Central memory CD8-positive, alpha-beta T cell (primary cell): ENCODE measurements at regions not wholly inside any gene's neighbourhood (a gene's known extent, or its start where the extent isn't known, plus 50 kb on each side); places are given as distances from the start of the nearest gene placed in this dataset.

ENCODE experiments used
- ATAC-seq: fragments of 150-1000 bp; cut with Tn5 transposase; replicated peaks from 2 replicates; pipeline ENCODE4 v1.10.0; 2022; ENCODE audit warnings: mild to moderate bottlenecking, moderate FRiP score, moderate number of reproducible peaks; ENCODE audit not compliant: poor library complexity, severe bottlenecking; ENCODE audit errors: extremely low read depth
- DNase-seq, 2 donors: peaks; one replicate each; pipeline ENCODE4 v3.0.0; 2021; ENCODE audit warnings: low spot score in 2 of 2
- H3K27ac Mint-ChIP-seq: one replicate; pipeline ENCODE4 v1.8.0; 2022; ENCODE audit warnings: low read depth, mild to moderate bottlenecking, moderate library complexity, mixed read lengths
- H3K27me3 Mint-ChIP-seq: one replicate; pipeline ENCODE4 v1.8.0; 2022; ENCODE audit warnings: mixed read lengths
- H3K36me3 Mint-ChIP-seq: one replicate; pipeline ENCODE4 v1.8.0; 2022; ENCODE audit warnings: mild to moderate bottlenecking, moderate library complexity, mixed read lengths; ENCODE audit not compliant: insufficient read depth
- H3K4me1 Mint-ChIP-seq: one replicate; pipeline ENCODE4 v1.8.0; 2022; ENCODE audit warnings: mixed read lengths
- H3K4me3 Mint-ChIP-seq: one replicate; pipeline ENCODE4 v1.8.0; 2022; ENCODE audit warnings: mild to moderate bottlenecking, moderate library complexity, mixed read lengths
- H3K9me3 Mint-ChIP-seq: one replicate; pipeline ENCODE4 v1.8.0; 2022; ENCODE audit warnings: mixed read lengths

DNA sequence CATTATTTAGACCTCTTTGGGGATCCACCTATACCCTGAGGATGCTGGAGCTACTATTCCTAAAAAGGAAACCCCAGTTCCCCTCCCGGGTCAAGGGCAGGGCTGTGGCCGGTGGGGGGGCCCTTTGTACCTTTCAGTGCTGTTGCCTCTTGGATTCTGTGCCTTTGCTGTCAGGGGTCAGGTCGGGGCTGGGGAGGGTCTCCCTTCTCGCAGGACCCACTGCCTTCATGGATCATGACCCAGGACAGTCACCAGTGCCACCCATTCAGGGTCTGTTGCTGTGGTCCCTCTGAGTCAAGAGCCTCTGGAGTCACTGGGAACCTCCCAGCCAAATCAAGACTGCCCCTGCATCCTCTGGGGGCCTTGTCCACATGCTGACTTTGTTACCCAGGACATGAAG is 78.1 kb upstream of the CCND1 start:
- Mint-ChIP-seq H3K27ac (no peak overlapping the region), H3K36me3 (no peaks in the 10 kb centered on the region), H3K4me3 (no peak overlapping the region), H3K4me1 (peaks cover 12% of the 10 kb centered on the region), H3K9me3 (no peaks in the 10 kb centered on the region), H3K27me3 (peaks cover 57% of the 10 kb centered on the region)
- DNase-seq (no peak), ATAC-seq (no peak)

DNA sequence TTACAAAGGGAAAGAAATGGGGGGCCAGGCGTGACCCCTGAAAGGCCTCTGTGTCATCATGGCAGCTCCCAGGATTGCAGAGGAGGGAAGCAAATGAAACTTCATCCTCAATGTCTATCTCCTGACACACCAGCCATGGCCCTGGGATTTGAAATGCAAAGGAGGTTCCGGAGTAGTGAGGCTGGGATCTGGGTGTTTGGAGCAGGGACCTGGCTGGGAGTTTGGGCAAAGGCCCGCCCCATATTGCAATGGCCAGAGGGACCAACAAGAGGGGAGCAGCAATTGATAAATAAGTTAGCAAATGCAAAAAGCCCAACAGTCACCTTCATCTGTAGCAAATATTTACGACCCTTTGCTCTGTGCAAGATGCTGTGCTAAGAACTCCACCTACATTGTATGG is 77.7 kb upstream of the CCND1 start:
- no peak overlapping the region for H3K4me3 Mint-ChIP-seq
- H3K36me3 Mint-ChIP-seq: no peaks in the 10 kb centered on the region
- H3K27ac Mint-ChIP-seq: no peak overlapping the region
- no peak for ATAC-seq
- peaks cover 57% of the 10 kb centered on the region for H3K27me3 Mint-ChIP-seq
- peaks cover 11% of the 10 kb centered on the region for H3K4me1 Mint-ChIP-seq
- no peaks in the 10 kb centered on the region for H3K9me3 Mint-ChIP-seq
- DNase-seq: no peak

DNA sequence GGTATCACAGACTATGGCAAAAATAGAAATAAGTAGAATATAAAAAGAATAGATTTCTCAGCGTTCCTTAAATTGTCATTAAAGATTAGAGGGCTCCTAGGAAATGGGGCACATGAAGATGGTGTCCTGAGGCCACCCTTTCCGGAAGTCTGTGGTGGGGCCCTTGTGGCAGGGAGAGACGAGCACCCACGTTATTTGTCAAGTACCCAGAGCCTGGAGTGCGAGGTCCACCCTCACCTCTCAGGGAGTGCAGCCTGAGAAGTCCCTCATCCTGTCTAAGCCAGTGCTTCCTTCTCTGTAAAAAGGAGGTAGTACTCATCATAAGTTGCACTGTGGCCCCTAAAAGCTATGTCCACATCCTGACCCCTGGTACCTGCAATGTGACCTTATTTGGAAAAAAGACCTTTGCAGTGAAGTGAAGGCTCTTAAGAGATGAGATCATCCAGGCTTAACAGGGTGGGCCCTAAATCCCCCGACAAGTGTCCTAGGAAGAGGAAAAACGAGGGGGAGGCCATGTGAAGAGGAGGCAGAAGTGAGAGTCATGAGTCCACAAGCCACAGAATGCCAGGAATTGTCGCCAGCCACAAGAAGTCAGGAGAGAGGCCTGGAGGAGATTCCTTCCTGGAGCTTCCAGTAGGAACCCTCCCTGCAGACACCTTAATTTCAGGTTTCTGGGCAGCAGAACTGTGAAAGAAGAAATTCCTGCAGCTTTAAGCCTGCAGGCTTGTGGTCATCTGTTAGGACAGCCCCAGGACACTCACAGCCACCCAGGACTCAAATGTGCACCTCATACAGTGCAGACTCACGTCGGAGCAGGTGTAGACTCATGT is 76.8 kb upstream of the CCND1 start:
- peaks cover 5% of the 10 kb centered on the region for H3K4me1 Mint-ChIP-seq
- ATAC-seq: no peak
- no peak for DNase-seq

DNA sequence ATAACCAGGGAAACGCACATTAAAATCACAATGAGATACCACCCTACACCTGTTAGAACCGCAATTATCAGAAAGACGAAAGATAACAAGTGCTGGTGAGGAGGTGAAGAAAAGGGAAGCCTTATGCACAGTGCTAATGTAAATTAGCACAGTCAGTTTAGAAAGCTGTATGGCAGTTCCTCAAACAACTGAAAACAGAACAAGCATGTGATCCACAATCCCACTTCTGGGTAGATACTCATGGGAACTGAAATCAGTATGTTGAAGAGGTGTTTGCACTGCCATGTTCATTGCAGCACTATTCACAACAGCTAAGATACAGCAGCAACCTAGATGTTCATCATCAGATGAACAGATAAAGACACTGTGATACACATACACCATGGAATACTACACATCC is 75.0 kb upstream of the CCND1 start:
- Mint-ChIP-seq H3K4me3 (no peak overlapping the region), H3K27me3 (peaks cover 57% of the 10 kb centered on the region), H3K9me3 (no peaks in the 10 kb centered on the region), H3K36me3 (no peaks in the 10 kb centered on the region), H3K27ac (no peak overlapping the region), H3K4me1 (no peaks in the 10 kb centered on the region)
- no peak for ATAC-seq
- DNase-seq: no peak

More for the DNA sequence above, 76.8 kb upstream of the CCND1 start:
- Mint-ChIP-seq H3K27ac (no peak overlapping the region), H3K27me3 (peaks cover 57% of the 10 kb centered on the region), H3K9me3 (no peaks in the 10 kb centered on the region), H3K4me3 (no peak overlapping the region), H3K36me3 (no peaks in the 10 kb centered on the region)

DNA sequence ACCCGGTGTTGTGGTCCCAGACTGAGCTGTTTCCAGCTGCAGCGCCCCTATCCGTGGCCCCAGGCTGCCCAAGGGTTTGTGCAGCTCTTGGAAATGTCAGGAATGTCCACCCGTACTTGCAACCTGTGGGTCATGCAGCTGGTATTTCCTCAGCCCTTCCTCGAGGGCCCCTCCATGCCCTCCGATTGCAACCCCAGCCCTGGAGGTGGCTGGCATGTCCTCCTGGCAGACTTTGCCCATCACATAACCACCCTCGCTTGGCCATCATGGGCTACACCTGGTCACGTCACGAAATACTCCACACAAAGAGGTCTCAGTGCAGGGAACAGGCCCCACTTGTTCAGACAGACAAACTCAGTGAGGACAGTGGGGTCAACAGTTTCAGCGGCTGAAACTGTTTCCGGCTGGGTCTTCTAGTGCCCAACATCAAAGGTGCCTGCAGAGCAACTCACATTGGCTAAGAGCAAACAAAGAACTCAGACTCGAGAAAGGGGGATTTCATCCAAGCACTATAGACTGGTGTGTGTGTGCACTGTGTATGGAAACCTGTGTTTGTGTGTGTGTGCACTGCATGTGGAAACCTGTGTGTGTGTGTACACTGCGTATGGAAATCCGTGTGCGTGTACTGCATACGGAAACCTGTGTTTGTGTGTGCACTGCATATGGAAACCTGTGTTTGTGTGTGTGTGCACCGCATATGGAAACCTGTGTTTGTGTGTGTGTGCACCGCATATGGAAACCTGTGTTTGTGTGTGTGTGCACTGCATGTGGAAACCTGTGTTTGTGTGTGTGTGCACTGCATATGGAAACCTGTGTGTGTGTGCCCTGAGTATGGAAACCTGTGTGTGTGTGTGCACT is 72.8 kb upstream of the CCND1 start:
- Mint-ChIP-seq H3K36me3 (no peaks in the 10 kb centered on the region), H3K27me3 (peaks cover 59% of the 10 kb centered on the region), H3K4me3 (no peak overlapping the region), H3K9me3 (no peaks in the 10 kb centered on the region), H3K27ac (no peak overlapping the region), H3K4me1 (no peaks in the 10 kb centered on the region)
- no peak for DNase-seq
- ATAC-seq: no peak

DNA sequence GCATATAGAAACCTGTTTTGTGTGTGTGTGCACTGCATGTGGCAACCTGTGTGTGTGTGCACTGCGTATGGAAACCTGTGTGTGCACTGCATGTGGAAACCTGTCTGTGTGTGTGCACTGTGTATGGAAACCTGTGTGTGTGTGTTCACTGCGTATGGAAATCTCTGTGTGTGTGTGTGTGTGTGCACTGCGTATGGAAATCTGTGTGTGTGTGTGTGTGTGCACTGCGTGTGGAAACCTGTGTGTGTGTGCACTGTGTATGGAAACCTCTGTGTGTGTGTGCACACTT is 72.2 kb upstream of the CCND1 start:
- H3K4me1 Mint-ChIP-seq: no peaks in the 10 kb centered on the region
- no peaks in the 10 kb centered on the region for H3K9me3 Mint-ChIP-seq
- no peak overlapping the region for H3K27ac Mint-ChIP-seq
- peaks cover 61% of the 10 kb centered on the region for H3K27me3 Mint-ChIP-seq
- ATAC-seq (no peak), DNase-seq (no peak)
- no peak overlapping the region for H3K4me3 Mint-ChIP-seq
- no peaks in the 10 kb centered on the region for H3K36me3 Mint-ChIP-seq

DNA sequence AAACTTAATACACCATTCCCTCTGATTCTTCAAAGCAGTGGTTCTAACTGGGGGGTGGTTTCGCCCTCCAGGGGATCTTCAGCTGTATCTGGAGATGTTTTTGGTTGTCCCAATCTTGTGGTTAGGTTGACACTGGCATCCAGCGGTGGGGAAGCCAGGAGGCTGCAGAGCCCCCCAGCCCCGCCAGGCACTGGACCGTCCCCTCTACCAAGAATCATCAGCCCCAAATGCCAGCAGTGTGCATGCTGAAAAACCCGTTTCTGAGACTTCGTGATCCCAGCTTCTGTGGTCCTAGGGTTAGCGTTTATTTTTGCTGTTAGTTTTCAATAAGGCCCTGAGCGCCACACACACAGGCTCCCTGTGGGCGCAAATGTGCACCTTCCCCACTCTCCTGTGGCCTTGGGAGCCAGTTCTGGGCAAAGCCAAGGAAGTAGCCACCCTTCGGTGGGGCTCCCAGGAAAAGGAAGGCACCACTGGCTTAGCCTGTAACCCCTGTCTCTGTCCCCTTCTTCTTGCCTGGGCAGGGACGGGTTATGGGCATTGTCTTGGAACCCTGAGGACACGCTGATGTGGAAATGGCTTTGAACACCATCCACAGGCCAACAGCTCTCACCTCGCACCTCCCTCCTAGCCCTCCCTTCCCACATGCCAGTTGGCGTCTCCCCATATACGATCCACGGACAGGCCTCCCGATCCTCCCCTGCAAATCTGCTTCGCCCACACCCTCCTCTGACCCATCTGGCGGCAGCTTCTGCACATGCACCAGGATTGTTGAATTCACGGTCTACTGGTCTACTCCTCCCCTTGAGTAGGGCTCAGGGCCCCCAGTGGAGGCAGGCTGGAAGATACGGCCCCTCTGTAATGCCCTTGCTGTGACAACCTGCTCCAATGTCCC is 71.4 kb upstream of the CCND1 start:
- H3K27me3 Mint-ChIP-seq: peaks cover 53% of the 10 kb centered on the region
- ATAC-seq (no peak), DNase-seq (no peak)
- no peaks in the 10 kb centered on the region for H3K4me1 Mint-ChIP-seq
- H3K4me3 Mint-ChIP-seq: no peak overlapping the region
- H3K27ac Mint-ChIP-seq: no peak overlapping the region
- H3K9me3 Mint-ChIP-seq: no peaks in the 10 kb centered on the region
- H3K36me3 Mint-ChIP-seq: no peaks in the 10 kb centered on the region

DNA sequence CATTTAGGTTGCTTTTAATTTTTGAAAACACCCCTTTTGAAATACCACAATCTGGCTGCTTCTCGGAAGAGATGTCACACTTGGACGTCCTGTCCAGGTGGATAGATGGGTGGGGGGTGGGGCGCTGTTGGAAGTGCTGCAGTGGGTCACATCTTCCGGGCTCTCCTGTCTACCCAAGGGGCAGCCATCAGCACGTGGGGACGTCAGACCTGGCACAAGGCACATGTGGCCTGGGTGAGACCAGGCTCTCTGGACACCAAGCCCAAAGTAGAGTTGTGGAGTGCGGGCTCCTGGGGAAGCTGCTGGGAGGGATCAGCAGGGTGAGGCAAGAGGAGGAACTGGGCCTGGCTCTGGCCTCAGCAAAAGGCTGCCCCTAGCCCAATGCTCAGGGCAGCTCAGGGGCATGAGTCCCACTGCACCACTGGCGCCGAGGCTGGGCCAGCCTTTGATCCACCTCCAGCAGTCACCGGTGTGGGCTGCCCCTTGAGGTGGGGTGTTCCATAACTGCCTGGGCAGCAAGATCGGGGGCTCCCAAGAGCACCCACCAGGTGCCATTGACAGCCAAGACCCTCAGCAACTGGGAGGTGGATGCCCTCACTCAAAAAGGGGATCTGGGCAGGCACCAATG is 68.6 kb upstream of the CCND1 start:
- Mint-ChIP-seq H3K27ac (no peak overlapping the region), H3K4me1 (no peaks in the 10 kb centered on the region), H3K36me3 (peaks cover 2% of the 10 kb centered on the region), H3K9me3 (no peaks in the 10 kb centered on the region), H3K27me3 (peaks cover 66% of the 10 kb centered on the region), H3K4me3 (no peak overlapping the region)
- no peak for DNase-seq
- ATAC-seq: no peak

DNA sequence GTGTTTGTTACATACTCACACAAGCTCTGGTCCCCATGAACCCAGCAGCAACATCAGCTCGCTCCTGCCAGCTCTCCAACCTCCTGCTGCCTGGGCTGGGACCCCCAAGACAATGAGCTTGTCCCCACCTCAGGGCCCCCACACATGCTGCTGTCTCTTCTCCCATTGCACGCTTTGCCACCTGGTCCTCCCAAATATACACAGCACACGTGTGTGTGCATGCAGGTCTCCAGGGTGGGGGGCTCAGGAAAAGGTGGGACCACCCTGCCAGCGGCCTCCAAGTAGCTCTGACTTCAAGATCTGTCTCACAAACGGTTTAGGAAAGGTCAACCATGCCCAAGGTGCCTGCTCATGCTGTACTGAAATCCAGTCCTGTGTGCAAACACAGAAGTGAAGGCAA is 68.1 kb upstream of the CCND1 start:
- no peaks in the 10 kb centered on the region for H3K4me1 Mint-ChIP-seq
- ATAC-seq (no peak), DNase-seq (no peak)
- no peak overlapping the region for H3K4me3 Mint-ChIP-seq
- peaks cover 71% of the 10 kb centered on the region for H3K27me3 Mint-ChIP-seq
- H3K27ac Mint-ChIP-seq: no peak overlapping the region
- peaks cover 2% of the 10 kb centered on the region for H3K36me3 Mint-ChIP-seq
- H3K9me3 Mint-ChIP-seq: no peaks in the 10 kb centered on the region

DNA sequence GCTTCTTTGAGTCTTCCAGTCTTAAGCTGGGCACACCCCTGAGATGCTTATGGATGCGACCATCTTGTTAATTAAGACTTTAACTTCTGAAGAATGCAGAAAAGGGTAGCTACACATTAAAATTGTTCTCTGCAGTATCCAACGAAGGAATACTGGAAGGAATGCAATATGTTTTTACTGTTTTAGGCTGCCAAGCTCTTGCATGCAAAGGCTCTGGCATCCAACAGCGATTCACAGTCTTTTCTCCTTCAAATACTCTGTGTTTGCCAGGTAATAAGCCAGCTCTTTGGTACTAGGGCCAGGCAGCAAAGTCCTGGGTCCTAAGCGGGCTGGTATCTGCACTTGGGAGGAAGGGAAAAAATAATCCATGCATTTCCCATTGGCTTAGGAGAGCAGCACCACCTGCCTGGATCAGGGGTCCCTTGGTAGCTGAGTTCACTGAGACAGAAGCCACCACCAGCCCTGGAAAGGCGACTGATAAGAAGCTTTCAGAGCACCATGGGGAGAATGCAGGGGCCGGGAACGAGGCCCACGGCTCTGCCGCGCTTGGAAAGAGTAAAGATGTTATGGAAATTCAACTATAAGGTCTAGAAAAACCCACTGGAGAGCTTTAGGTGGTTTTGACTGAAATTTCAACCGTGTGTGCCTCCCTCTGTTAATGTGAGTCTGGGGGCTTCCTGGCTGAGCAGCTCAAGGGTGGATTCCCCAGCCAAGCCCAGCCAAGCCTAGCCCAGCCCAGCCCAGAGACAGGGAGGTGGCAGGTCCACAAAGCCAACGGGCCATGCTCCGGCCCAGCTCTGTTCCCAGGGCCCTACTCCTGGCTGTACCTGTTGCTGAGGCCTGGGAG is 67.0 kb upstream of the CCND1 start:
- Mint-ChIP-seq H3K4me1 (no peaks in the 10 kb centered on the region), H3K27me3 (peaks cover 72% of the 10 kb centered on the region), H3K36me3 (peaks cover 2% of the 10 kb centered on the region), H3K9me3 (no peaks in the 10 kb centered on the region), H3K27ac (no peak overlapping the region), H3K4me3 (no peak overlapping the region)
- no peak for ATAC-seq
- no peak for DNase-seq

DNA sequence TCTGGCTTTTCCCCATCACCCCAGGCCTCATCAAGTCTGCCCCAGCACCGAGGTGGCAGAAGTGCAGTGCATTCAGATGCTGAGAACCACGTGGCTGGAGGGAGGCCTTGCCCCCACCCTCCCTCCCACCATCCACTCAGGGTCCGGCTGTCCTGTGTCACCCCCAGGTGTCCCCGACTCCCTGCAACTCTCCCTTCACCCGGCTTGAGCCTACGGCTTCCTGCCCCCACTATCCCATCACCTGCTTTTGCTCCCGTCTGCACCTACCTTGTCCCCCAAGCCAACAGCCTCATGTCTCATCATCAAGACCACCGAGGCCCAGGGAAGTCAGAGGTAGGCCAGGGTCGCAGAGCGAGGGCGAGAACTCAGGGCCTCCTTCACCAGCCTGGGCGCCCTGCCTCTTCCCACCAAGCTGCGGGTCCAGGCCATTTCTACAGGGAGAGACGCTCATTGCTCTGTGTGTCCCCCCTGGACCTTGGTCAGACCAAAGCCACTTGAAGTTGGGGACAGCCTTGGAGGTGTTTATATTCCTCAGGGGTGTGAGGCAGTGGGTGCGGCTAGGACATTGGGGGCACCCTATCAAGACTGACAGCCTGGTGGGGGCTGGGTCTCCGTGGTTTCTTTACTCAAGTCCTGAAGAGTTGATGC is 66.2 kb upstream of the CCND1 start:
- peaks cover 2% of the 10 kb centered on the region for H3K36me3 Mint-ChIP-seq

More for the DNA sequence above, 66.2 kb upstream of the CCND1 start:
- H3K4me1 Mint-ChIP-seq: no peaks in the 10 kb centered on the region
- ATAC-seq (no peak), DNase-seq (no peak)
- H3K27ac Mint-ChIP-seq: no peak overlapping the region
- H3K27me3 Mint-ChIP-seq: peaks cover 65% of the 10 kb centered on the region
- no peak overlapping the region for H3K4me3 Mint-ChIP-seq
- no peaks in the 10 kb centered on the region for H3K9me3 Mint-ChIP-seq
